ENCODE measurements at regions not wholly inside any gene's neighbourhood (a gene's known extent, or its start where the extent isn't known, plus 50 kb on each side); places are given as distances from the start of the nearest gene placed in this dataset.

- Histone ChIP-seq H3K27me3 (ENCODE audit: insufficient read depth, low read length) (no peaks in the 10 kb centered on the region), H3K27ac (ENCODE audit: low read depth, low read length) (no peak overlapping the region), H3K9me3 (ENCODE audit: insufficient read depth, low read depth, low read length) (no peaks in the 10 kb centered on the region), H3K4me2 (ENCODE audit: low read length) (no peak overlapping the region), H3K4me3 (ENCODE audit: insufficient read depth, low read depth, low read length) (no peak overlapping the region), H2AFZ (ENCODE audit: low read depth, low read length) (no peak overlapping the region), H3K4me1 (ENCODE audit: insufficient read depth, low read length) (no peaks in the 10 kb centered on the region), H3K9ac (ENCODE audit: low read length) (no peak overlapping the region), H3K79me2 (ENCODE audit: insufficient read depth, low read length) (no peaks in the 10 kb centered on the region), H3K36me3 (ENCODE audit: insufficient read depth, low read length) (no peaks in the 10 kb centered on the region), H4K20me1 (ENCODE audit: insufficient read depth, low read length) (no peaks in the 10 kb centered on the region)
- FAIRE-seq (no peak), DNase-seq (ENCODE audit: low read depth) (no peak)
- Mint-ChIP-seq H3K9me3 (ENCODE audit: unreplicated experiment) (no peaks in the 10 kb centered on the region), H3K36me3 (ENCODE audit: low read depth, unreplicated experiment) (no peaks in the 10 kb centered on the region), H3K27ac (ENCODE audit: unreplicated experiment) (no peak overlapping the region), H3K4me3 (ENCODE audit: unreplicated experiment) (no peak overlapping the region), H3K4me1 (ENCODE audit: low read depth, unreplicated experiment) (peaks cover 4% of the 10 kb centered on the region), H3K27me3 (ENCODE audit: low read depth, unreplicated experiment) (no peaks in the 10 kb centered on the region)
- TF ChIP-seq EZH2 (IDR thresholded peaks at IDR 0.05; ENCODE audit: insufficient read depth, low read length) (no peak), CTCF (IDR thresholded peaks at IDR 0.05; ENCODE audit: insufficient read depth, low read depth, low read length) (no peak)
These were observed 147.8 kb upstream of the RASSF8 start for GRCh38 chr12:25810683-25811082.

GRCh38 chr12:25811656-25812126, 146.8 kb upstream of the RASSF8 start:
- Histone ChIP-seq H3K4me1 (ENCODE audit: insufficient read depth, low read length) (no peaks in the 10 kb centered on the region), H3K9me3 (ENCODE audit: insufficient read depth, low read depth, low read length) (no peaks in the 10 kb centered on the region), H3K9ac (ENCODE audit: low read length) (no peak overlapping the region), H3K36me3 (ENCODE audit: insufficient read depth, low read length) (no peaks in the 10 kb centered on the region), H3K27me3 (ENCODE audit: insufficient read depth, low read length) (no peaks in the 10 kb centered on the region), H4K20me1 (ENCODE audit: insufficient read depth, low read length) (no peaks in the 10 kb centered on the region), H3K79me2 (ENCODE audit: insufficient read depth, low read length) (no peaks in the 10 kb centered on the region), H3K4me3 (ENCODE audit: insufficient read depth, low read depth, low read length) (no peak overlapping the region), H3K4me2 (ENCODE audit: low read length) (peak overlapping the region; percentile 24), H3K27ac (ENCODE audit: low read depth, low read length) (no peak overlapping the region), H2AFZ (ENCODE audit: low read depth, low read length) (no peak overlapping the region)
- no peaks in the 10 kb centered on the region for H3K36me3 Mint-ChIP-seq (ENCODE audit: low read depth, unreplicated experiment)
- DNase-seq (ENCODE audit: low read depth) (peak; percentile 68), FAIRE-seq (peak; percentile 26)
- TF ChIP-seq EZH2 (IDR thresholded peaks at IDR 0.05; ENCODE audit: insufficient read depth, low read length) (no peak), CTCF (IDR thresholded peaks at IDR 0.05; ENCODE audit: insufficient read depth, low read depth, low read length) (no peak)
- no peak overlapping the region for H3K4me3 Mint-ChIP-seq (ENCODE audit: unreplicated experiment)
- H3K4me1 Mint-ChIP-seq (ENCODE audit: low read depth, unreplicated experiment): peaks cover 4% of the 10 kb centered on the region
- no peak overlapping the region for H3K27ac Mint-ChIP-seq (ENCODE audit: unreplicated experiment)
- peaks cover 2% of the 10 kb centered on the region for H3K9me3 Mint-ChIP-seq (ENCODE audit: unreplicated experiment)
- H3K27me3 Mint-ChIP-seq (ENCODE audit: low read depth, unreplicated experiment): no peaks in the 10 kb centered on the region

- Histone ChIP-seq H3K9me3 (ENCODE audit: insufficient read depth, low read depth, low read length) (no peaks in the 10 kb centered on the region), H2AFZ (ENCODE audit: low read depth, low read length) (no peak overlapping the region), H3K9ac (ENCODE audit: low read length) (no peak overlapping the region), H3K36me3 (ENCODE audit: insufficient read depth, low read length) (no peaks in the 10 kb centered on the region), H3K4me3 (ENCODE audit: insufficient read depth, low read depth, low read length) (no peak overlapping the region), H3K27ac (ENCODE audit: low read depth, low read length) (no peak overlapping the region), H4K20me1 (ENCODE audit: insufficient read depth, low read length) (no peaks in the 10 kb centered on the region), H3K4me1 (ENCODE audit: insufficient read depth, low read length) (no peaks in the 10 kb centered on the region), H3K79me2 (ENCODE audit: insufficient read depth, low read length) (no peaks in the 10 kb centered on the region), H3K4me2 (ENCODE audit: low read length) (peak overlapping the region; percentile 24), H3K27me3 (ENCODE audit: insufficient read depth, low read length) (no peaks in the 10 kb centered on the region)
- H3K4me3 Mint-ChIP-seq (ENCODE audit: unreplicated experiment): no peak overlapping the region
- no peak overlapping the region for H3K27ac Mint-ChIP-seq (ENCODE audit: unreplicated experiment)
- peaks cover 4% of the 10 kb centered on the region for H3K4me1 Mint-ChIP-seq (ENCODE audit: low read depth, unreplicated experiment)
- H3K27me3 Mint-ChIP-seq (ENCODE audit: low read depth, unreplicated experiment): no peaks in the 10 kb centered on the region
- H3K9me3 Mint-ChIP-seq (ENCODE audit: unreplicated experiment): peaks cover 2% of the 10 kb centered on the region
- TF ChIP-seq EZH2 (IDR thresholded peaks at IDR 0.05; ENCODE audit: insufficient read depth, low read length): no peak
- TF ChIP-seq CTCF (IDR thresholded peaks at IDR 0.05; ENCODE audit: insufficient read depth, low read depth, low read length): no peak
- FAIRE-seq (no peak), DNase-seq (ENCODE audit: low read depth) (no peak)
- H3K36me3 Mint-ChIP-seq (ENCODE audit: low read depth, unreplicated experiment): no peaks in the 10 kb centered on the region
These were observed 146.2 kb upstream of the RASSF8 start for GRCh38 chr12:25812295-25812694.
